ENCODE measurements at regions not wholly inside any gene's neighbourhood (a gene's known extent, or its start where the extent isn't known, plus 50 kb on each side); places are given as distances from the start of the nearest gene placed in this dataset.

DNA sequence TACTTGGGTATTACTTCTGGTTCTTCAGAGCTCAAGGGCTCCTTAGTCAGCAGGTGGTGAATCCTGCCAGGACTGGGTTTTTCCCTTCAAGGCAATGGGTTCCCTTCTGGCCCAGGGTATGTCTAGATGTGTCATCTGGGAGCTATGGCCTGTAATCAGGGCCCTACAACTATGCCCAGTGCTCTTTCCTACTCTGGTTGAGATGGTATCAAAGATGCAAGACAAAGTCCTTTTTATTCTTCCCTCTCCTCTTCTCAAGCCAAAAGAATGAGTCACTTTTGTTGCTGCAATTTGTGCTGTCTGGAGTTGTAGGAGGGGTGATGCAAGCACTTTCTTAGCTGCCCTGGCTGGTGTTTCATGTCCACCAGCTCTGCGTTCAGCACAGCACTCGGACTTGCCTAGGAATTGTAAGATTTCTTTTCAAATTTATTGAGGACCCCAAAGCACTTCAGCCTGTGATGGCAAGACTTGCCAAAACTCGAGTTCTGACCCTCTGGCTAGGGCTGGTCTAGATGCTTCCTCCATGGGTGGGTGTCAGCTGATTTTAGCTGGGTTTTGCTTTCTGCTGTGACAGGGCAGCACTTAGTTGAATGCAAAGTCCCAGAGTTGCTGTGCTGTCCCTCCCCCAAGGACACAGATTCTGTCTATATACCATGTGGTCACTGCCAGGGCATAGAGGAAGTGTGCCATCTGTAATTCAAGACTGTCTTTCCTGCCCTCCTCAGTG lies 129.2 kb upstream of the CBLB start:
- 75% methylated on average over 2 of the region's 3 CpGs for WGBS (ENCODE audit: insufficient coverage)
- ChIA-PET POLR2A (interaction anchor here in 1 of 2 donors (0.6 kb wide), 1 partner anchor 174 kb away, joined by 3 read pairs; no protein-coding TSS in a partner anchor), CTCF (no interaction called here)
- no peak for DNase-seq
- H3K4me1 Mint-ChIP-seq, result peaks cover 0 to under 1% (median 0%) of the 10 kb centered on the region in 3 donors
- no peaks in the 10 kb centered on the region for H3K27me3 ChIP-seq (replicated peaks in 1 of 2; ENCODE audit: control insufficient read depth in 2 of 2, extremely low read depth in 1 of 2, insufficient read depth in 2 of 2, low read length in 1 of 2)
- ATAC-seq (replicated peaks in 1 of 4), result no peak
- H3K36me3 Mint-ChIP-seq, result peaks cover 10% of the 10 kb centered on the region
- no peaks in the 10 kb centered on the region for H3K27me3 Mint-ChIP-seq
- no peak overlapping the region for H3K27ac ChIP-seq (ENCODE audit: low read length)
- peaks cover 3 to 25% (median 11%) of the 10 kb centered on the region in 3 donors for H3K9me3 Mint-ChIP-seq
- no peak overlapping the region for H3K4me3 Mint-ChIP-seq
- no peak overlapping the region for H3K27ac Mint-ChIP-seq
- no peak overlapping the region for H3K4me3 ChIP-seq (ENCODE audit: control insufficient read depth in 1 of 2, extremely low read depth in 1 of 2, low read length in 1 of 2)
- no peaks in the 10 kb centered on the region for H3K36me3 ChIP-seq (ENCODE audit: control insufficient read depth in 2 of 2, extremely low read depth in 1 of 2, insufficient read depth in 1 of 2, low read length in 1 of 2)
- H3K4me1 ChIP-seq (ENCODE audit: control insufficient read depth in 1 of 2, extremely low read depth in 1 of 2, insufficient read depth in 2 of 2, low read length in 2 of 2), result no peaks in the 10 kb centered on the region
- H3K9me3 ChIP-seq, result no peaks in the 10 kb centered on the region

DNA sequence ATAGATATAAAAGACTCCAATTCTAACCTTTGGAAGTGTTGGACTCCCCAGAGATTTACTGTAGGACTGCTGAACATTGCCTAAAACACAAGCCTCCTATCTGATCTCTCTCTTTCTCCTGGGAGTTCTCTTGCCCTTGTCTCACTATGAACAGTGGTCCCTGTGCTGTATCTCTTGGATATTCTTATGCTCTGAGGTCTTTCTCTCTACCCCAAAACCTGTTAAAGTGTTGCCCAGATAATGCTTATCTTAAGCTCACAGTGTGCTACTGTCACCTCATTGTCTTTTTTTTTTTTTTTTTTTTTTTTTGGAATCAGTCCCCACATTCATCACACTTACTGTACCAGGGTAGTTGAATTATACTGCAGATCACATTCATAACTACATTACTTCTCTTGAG lies 131.0 kb upstream of the CBLB start:
- Mint-ChIP-seq H3K27me3 (no peaks in the 10 kb centered on the region), H3K36me3 (peaks cover 7% of the 10 kb centered on the region), H3K9me3 (peaks cover 3 to 23% (median 7%) of the 10 kb centered on the region in 3 donors), H3K4me1 (peaks cover 8 to 13% (median 8%) of the 10 kb centered on the region in 3 donors), H3K4me3 (no peak overlapping the region), H3K27ac (no peak overlapping the region)
- Histone ChIP-seq H3K36me3 (ENCODE audit: control insufficient read depth in 2 of 2, extremely low read depth in 1 of 2, insufficient read depth in 1 of 2, low read length in 1 of 2) (no peaks in the 10 kb centered on the region), H3K4me1 (ENCODE audit: control insufficient read depth in 1 of 2, extremely low read depth in 1 of 2, insufficient read depth in 2 of 2, low read length in 2 of 2) (no peaks in the 10 kb centered on the region), H3K4me3 (ENCODE audit: control insufficient read depth in 1 of 2, extremely low read depth in 1 of 2, low read length in 1 of 2) (no peak overlapping the region), H3K27ac (ENCODE audit: low read length) (no peak overlapping the region), H3K27me3 (replicated peaks in 1 of 2; ENCODE audit: control insufficient read depth in 2 of 2, extremely low read depth in 1 of 2, insufficient read depth in 2 of 2, low read length in 1 of 2) (no peaks in the 10 kb centered on the region), H3K9me3 (no peaks in the 10 kb centered on the region)
- POLR2A ChIA-PET, result no interaction called here
- CTCF ChIA-PET, result interaction anchor here (0.6 kb wide), 2 partner anchors 32 to 1856 kb away, joined by 3 to 11 read pairs; no protein-coding TSS in a partner anchor
- DNase-seq (no peak), ATAC-seq (replicated peaks in 1 of 4) (no peak)

DNA sequence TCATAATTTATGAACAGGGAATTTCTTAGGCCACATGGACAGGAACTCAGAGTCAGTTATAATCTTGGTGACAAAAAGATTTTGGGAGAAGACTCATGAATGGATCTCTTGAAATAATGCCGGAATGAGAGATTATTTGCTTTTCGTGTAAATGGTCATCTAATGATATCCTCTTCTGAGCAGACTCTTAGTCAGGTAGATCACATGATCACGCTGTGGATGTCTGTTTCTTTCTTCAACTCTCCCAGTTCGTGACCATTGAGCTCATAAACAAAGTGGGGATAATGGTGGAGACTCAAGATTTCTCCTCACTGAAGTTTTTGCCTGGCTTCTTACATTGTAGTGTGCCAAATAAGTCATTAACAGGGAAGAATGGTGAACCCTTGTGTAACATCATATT lies 133.1 kb upstream of the CBLB start:
- Mint-ChIP-seq H3K27me3 (no peaks in the 10 kb centered on the region), H3K4me3 (no peak overlapping the region), H3K4me1 (peaks cover 8 to 13% (median 8%) of the 10 kb centered on the region in 3 donors), H3K36me3 (no peaks in the 10 kb centered on the region), H3K9me3 (peaks cover 2 to 14% (median 3%) of the 10 kb centered on the region in 3 donors), H3K27ac (no peak overlapping the region)
- Histone ChIP-seq H3K36me3 (ENCODE audit: control insufficient read depth in 2 of 2, extremely low read depth in 1 of 2, insufficient read depth in 1 of 2, low read length in 1 of 2) (no peaks in the 10 kb centered on the region), H3K27me3 (replicated peaks in 1 of 2; ENCODE audit: control insufficient read depth in 2 of 2, extremely low read depth in 1 of 2, insufficient read depth in 2 of 2, low read length in 1 of 2) (no peaks in the 10 kb centered on the region), H3K4me3 (ENCODE audit: control insufficient read depth in 1 of 2, extremely low read depth in 1 of 2, low read length in 1 of 2) (no peak overlapping the region), H3K27ac (ENCODE audit: low read length) (no peak overlapping the region), H3K4me1 (ENCODE audit: control insufficient read depth in 1 of 2, extremely low read depth in 1 of 2, insufficient read depth in 2 of 2, low read length in 2 of 2) (no peaks in the 10 kb centered on the region), H3K9me3 (no peaks in the 10 kb centered on the region)
- no peak for ATAC-seq (replicated peaks in 1 of 4)
- DNase-seq, result no peak
- ChIA-PET CTCF (no interaction called here), POLR2A (no interaction called here)
- no CpG with 5 or more reads among the region's 4 CpGs for WGBS (ENCODE audit: insufficient coverage)

DNA sequence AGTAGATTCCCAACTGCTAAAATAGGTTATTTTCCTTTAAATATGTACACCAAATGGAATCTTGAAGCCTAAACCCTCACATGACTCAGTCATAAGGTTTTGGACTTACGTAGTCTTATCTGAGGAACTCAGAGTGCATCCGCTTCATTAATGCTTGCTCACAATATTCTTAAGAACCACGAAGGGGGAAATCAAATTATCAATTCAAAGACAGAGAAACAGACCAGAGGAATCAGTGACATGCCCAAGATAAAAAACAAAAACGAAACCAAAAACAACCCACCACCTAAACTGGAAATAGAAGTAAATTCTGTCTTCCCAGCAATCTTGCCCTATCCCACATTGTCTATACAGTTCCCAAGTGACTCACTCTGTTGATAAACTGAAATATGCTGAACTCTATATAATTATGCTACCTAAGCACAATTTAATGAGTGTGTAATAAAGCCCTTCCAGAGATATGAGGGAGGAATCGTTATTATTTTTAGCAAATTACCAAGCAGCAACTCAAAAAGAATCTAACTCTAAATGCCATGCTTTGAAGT lies 135.4 kb upstream of the CBLB start:
- ATAC-seq (replicated peaks in 1 of 4) (peak in 1 of 4 experiments; percentile 42), DNase-seq (peak in 1 of 35 experiments; percentile 18)
- WGBS (ENCODE audit: insufficient coverage), result 58% methylated on average over 2 of the region's 5 CpGs
- Histone ChIP-seq H3K27ac (ENCODE audit: low read length) (no peak overlapping the region), H3K9me3 (no peaks in the 10 kb centered on the region), H3K36me3 (ENCODE audit: control insufficient read depth in 2 of 2, extremely low read depth in 1 of 2, insufficient read depth in 1 of 2, low read length in 1 of 2) (no peaks in the 10 kb centered on the region), H3K27me3 (replicated peaks in 1 of 2; ENCODE audit: control insufficient read depth in 2 of 2, extremely low read depth in 1 of 2, insufficient read depth in 2 of 2, low read length in 1 of 2) (no peaks in the 10 kb centered on the region), H3K4me1 (ENCODE audit: control insufficient read depth in 1 of 2, extremely low read depth in 1 of 2, insufficient read depth in 2 of 2, low read length in 2 of 2) (no peaks in the 10 kb centered on the region), H3K4me3 (ENCODE audit: control insufficient read depth in 1 of 2, extremely low read depth in 1 of 2, low read length in 1 of 2) (peak overlapping the region in 1 of 2 donors; percentile 27)
- peak overlapping the region; percentile 19 to 74 (median 32) for H3K4me3 Mint-ChIP-seq
- H3K27ac Mint-ChIP-seq, result peak overlapping the region in 1 of 2 donors; percentile 3
- H3K4me1 Mint-ChIP-seq, result peaks cover 8 to 16% (median 8%) of the 10 kb centered on the region in 3 donors
- POLR2A ChIA-PET, result no interaction called here
- peaks cover 2 to 10% (median 3%) of the 10 kb centered on the region in 3 donors for H3K9me3 Mint-ChIP-seq
- CTCF ChIA-PET, result no interaction called here
- H3K36me3 Mint-ChIP-seq, result no peaks in the 10 kb centered on the region
- H3K27me3 Mint-ChIP-seq, result no peaks in the 10 kb centered on the region

DNA sequence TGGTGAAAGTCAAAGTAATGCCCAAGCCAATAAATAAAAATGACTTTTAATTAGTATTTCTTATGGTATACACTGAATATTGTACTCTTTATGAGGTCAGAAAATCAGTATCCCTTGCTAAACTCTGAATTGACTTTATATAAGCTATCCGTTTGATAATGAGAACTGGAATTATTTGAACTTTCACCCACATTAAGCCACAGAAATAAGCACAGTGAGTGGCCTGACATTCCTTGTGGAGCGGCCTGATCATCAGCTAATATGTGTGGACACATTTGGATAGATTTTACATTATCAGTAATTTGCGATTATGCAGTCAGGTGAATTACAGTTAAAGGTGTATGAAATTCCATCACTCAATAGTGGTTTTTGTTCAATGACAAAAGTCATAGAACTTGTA lies 136.0 kb upstream of the CBLB start:
- peaks cover 0 to 5% (median 3%) of the 10 kb centered on the region in 3 donors for H3K9me3 Mint-ChIP-seq

DNA sequence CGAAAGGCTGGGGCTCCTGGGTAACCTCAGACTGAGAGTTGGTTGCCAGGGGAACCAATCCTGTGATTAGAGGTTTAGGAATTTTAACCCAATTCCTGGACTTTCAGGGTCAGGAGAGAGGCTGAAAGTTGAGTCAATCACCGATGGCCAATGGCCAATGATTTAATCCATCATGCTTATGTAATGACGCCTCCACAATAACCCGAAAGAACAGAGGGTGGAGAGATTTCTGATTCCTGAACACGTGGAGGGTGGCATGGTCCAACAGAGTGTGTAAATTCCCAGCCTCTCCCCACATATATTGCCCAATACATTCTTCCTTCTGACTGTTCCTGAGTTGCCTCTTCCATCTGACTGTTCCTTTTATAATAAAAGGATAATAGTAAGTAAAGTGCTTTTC lies 137.2 kb upstream of the CBLB start:
- Histone ChIP-seq H3K4me3 (ENCODE audit: control insufficient read depth in 1 of 2, extremely low read depth in 1 of 2, low read length in 1 of 2) (no peak overlapping the region), H3K27me3 (replicated peaks in 1 of 2; ENCODE audit: control insufficient read depth in 2 of 2, extremely low read depth in 1 of 2, insufficient read depth in 2 of 2, low read length in 1 of 2) (no peaks in the 10 kb centered on the region), H3K4me1 (ENCODE audit: control insufficient read depth in 1 of 2, extremely low read depth in 1 of 2, insufficient read depth in 2 of 2, low read length in 2 of 2) (no peaks in the 10 kb centered on the region), H3K36me3 (ENCODE audit: control insufficient read depth in 2 of 2, extremely low read depth in 1 of 2, insufficient read depth in 1 of 2, low read length in 1 of 2) (no peaks in the 10 kb centered on the region), H3K9me3 (no peaks in the 10 kb centered on the region), H3K27ac (ENCODE audit: low read length) (no peak overlapping the region)
- H3K9me3 Mint-ChIP-seq, result no peaks in the 10 kb centered on the region
- H3K4me1 Mint-ChIP-seq, result peaks cover 17 to 31% (median 20%) of the 10 kb centered on the region in 3 donors
- 100% methylated on average over 1 of the region's 5 CpGs for WGBS (ENCODE audit: insufficient coverage)
- DNase-seq, result no peak
- no peak overlapping the region for H3K4me3 Mint-ChIP-seq
- no peak for ATAC-seq (replicated peaks in 1 of 4)
- H3K27me3 Mint-ChIP-seq, result no peaks in the 10 kb centered on the region
- no peaks in the 10 kb centered on the region for H3K36me3 Mint-ChIP-seq
- H3K27ac Mint-ChIP-seq, result no peak overlapping the region
- CTCF ChIA-PET, result no interaction called here
- POLR2A ChIA-PET, result no interaction called here

More for the DNA sequence above, 136.0 kb upstream of the CBLB start:
- no peaks in the 10 kb centered on the region for H3K27me3 ChIP-seq (replicated peaks in 1 of 2; ENCODE audit: control insufficient read depth in 2 of 2, extremely low read depth in 1 of 2, insufficient read depth in 2 of 2, low read length in 1 of 2)
- no peaks in the 10 kb centered on the region for H3K36me3 ChIP-seq (ENCODE audit: control insufficient read depth in 2 of 2, extremely low read depth in 1 of 2, insufficient read depth in 1 of 2, low read length in 1 of 2)
- no peak for DNase-seq
- no peak overlapping the region for H3K27ac Mint-ChIP-seq
- H3K4me1 ChIP-seq (ENCODE audit: control insufficient read depth in 1 of 2, extremely low read depth in 1 of 2, insufficient read depth in 2 of 2, low read length in 2 of 2), result no peaks in the 10 kb centered on the region
- POLR2A ChIA-PET, result no interaction called here
- no peaks in the 10 kb centered on the region for H3K9me3 ChIP-seq
- H3K27me3 Mint-ChIP-seq, result no peaks in the 10 kb centered on the region
- ATAC-seq (replicated peaks in 1 of 4), result no peak
- H3K4me3 Mint-ChIP-seq, result peak overlapping the region in 2 of 3 donors; percentile 32 to 74
- peaks cover 8 to 19% (median 9%) of the 10 kb centered on the region in 3 donors for H3K4me1 Mint-ChIP-seq
- H3K4me3 ChIP-seq (ENCODE audit: control insufficient read depth in 1 of 2, extremely low read depth in 1 of 2, low read length in 1 of 2), result no peak overlapping the region
- no CpG with 5 or more reads among the region's 3 CpGs for WGBS (ENCODE audit: insufficient coverage)
- no peak overlapping the region for H3K27ac ChIP-seq (ENCODE audit: low read length)
- CTCF ChIA-PET, result interaction anchor here in 1 of 2 donors (0.6 kb wide), 1 partner anchor 604 kb away, joined by 3 read pairs; no protein-coding TSS in a partner anchor
- H3K36me3 Mint-ChIP-seq, result no peaks in the 10 kb centered on the region
